ENCODE measurements at regions not wholly inside any gene's neighbourhood (a gene's known extent, or its start where the extent isn't known, plus 50 kb on each side); places are given as distances from the start of the nearest gene placed in this dataset.

- TF ChIP-seq POLR2A (IDR thresholded peaks at IDR 0.05), result no peak
- TF ChIP-seq, protein P1, sequence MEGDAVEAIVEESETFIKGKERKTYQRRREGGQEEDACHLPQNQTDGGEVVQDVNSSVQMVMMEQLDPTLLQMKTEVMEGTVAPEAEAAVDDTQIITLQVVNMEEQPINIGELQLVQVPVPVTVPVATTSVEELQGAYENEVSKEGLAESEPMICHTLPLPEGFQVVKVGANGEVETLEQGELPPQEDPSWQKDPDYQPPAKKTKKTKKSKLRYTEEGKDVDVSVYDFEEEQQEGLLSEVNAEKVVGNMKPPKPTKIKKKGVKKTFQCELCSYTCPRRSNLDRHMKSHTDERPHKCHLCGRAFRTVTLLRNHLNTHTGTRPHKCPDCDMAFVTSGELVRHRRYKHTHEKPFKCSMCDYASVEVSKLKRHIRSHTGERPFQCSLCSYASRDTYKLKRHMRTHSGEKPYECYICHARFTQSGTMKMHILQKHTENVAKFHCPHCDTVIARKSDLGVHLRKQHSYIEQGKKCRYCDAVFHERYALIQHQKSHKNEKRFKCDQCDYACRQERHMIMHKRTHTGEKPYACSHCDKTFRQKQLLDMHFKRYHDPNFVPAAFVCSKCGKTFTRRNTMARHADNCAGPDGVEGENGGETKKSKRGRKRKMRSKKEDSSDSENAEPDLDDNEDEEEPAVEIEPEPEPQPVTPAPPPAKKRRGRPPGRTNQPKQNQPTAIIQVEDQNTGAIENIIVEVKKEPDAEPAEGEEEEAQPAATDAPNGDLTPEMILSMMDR (IDR thresholded peaks at IDR 0.05), result no peak
- no peak for TF ChIP-seq POLR2AphosphoS5 (IDR thresholded peaks at IDR 0.05)
These were observed 1414.6 kb downstream of the SLITRK1 start for GRCh38 chr13:82467626-82468025.
